H1 (cell line): ENCODE measurements at regions not wholly inside any gene's neighbourhood (a gene's known extent, or its start where the extent isn't known, plus 50 kb on each side); places are given as distances from the start of the nearest gene placed in this dataset.

Experiments used
- CBX8 ChIP-seq: fragments of 300-800, 300-1000 bp; sonication (generic); IDR thresholded peaks from 2 replicates; pipeline ENCODE4 v1.7.1; 2016; ENCODE audit warnings: low read depth, low read length, borderline replicate concordance
- EP300 ChIP-seq, 2 experiments: IDR thresholded peaks; 1 replicate in 1 of 2; 2 replicates in 1 of 2; pipeline ENCODE4 v1.6.1; 2011 to 2012; ENCODE audit warnings: low read depth in 2 of 2, low read length in 2 of 2, mild to moderate bottlenecking in 2 of 2, borderline replicate concordance in 1 of 2, inconsistent platforms in 1 of 2, moderate library complexity in 1 of 2
- GABPA ChIP-seq: IDR thresholded peaks from 2 replicates; pipeline ENCODE4 v1.6.1; 2011; ENCODE audit warnings: mild to moderate bottlenecking, low read length, moderate library complexity, borderline replicate concordance; ENCODE audit not compliant: insufficient read depth
- KDM1A ChIP-seq: fragments of 200-600, 300-600 bp; sonication (generic); IDR thresholded peaks from 2 replicates; pipeline ENCODE4 v1.7.1; 2016; ENCODE audit warnings: mild to moderate bottlenecking, low read length, borderline replicate concordance
- POLR2A ChIP-seq, 2 experiments: IDR thresholded peaks; 1 replicate in 1 of 2; 2 replicates in 1 of 2; pipeline ENCODE4 v1.6.1; 2011; ENCODE audit warnings: low read depth in 2 of 2, low read length in 2 of 2, mild to moderate bottlenecking in 2 of 2; ENCODE audit errors: control extremely low read depth in 1 of 2
- POU5F1 ChIP-seq: IDR thresholded peaks from 2 replicates; pipeline ENCODE4 v1.6.1; 2011; ENCODE audit warnings: low read depth, mild to moderate bottlenecking, low read length, moderate library complexity
- SIN3A ChIP-seq, 2 experiments: IDR thresholded peaks in 1 of 2; conservative IDR thresholded peaks in 1 of 2; 2 replicates each; pipeline ENCODE4 v1.6.1; 2011 to 2012; ENCODE audit warnings: low read length in 2 of 2, improper control_type of control experiment in 1 of 2, low read depth in 1 of 2, mild to moderate bottlenecking in 1 of 2
- SRF ChIP-seq: IDR thresholded peaks from 2 replicates; pipeline ENCODE4 v1.6.1; 2011; ENCODE audit warnings: mild to moderate bottlenecking, low read depth, low read length, moderate library complexity
- TEAD4 ChIP-seq: IDR thresholded peaks from 2 replicates; pipeline ENCODE4 v1.6.1; 2012; ENCODE audit warnings: low read depth, low read length, inconsistent platforms, mixed read lengths
- TF ChIP-seq, protein P1 (sequence below), 3 experiments: IDR thresholded peaks; 1 replicate in 2 of 3; 2 replicates in 1 of 3; pipeline versions ENCODE4 v1.5.1 to v1.6.1; 2011; ENCODE audit warnings: low read length in 3 of 3, mild to moderate bottlenecking in 3 of 3, inconsistent platforms in 2 of 3, low read depth in 1 of 3, moderate library complexity in 1 of 3; ENCODE audit not compliant: insufficient read depth in 1 of 3; ENCODE audit errors: control extremely low read depth in 1 of 3
- TF ChIP-seq, protein P2 (sequence below): IDR thresholded peaks from 2 replicates; pipeline ENCODE4 v1.6.1; 2012; ENCODE audit warnings: low read length, inconsistent platforms

DNA sequence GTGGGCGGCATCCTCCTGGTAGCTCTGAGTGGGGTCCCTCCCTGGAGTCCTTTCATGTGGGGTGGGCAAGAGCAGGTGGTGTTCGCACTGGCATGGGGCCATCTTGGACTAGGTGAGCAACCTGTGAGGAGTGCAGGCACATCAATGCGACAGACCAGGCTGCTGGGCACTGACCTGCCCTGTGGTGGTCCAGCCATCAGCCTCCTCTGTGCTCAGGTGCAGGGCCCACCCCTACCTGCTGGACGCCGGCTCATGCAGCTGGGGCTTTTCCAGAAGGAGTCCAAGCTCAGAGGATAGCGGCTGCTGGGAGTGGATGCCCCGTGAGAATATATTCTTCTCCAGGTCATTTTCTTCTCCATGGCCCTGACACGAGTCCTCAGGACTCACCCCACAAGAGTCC, 424.4 kb downstream of the GLRX3 start:
- no peak for TF ChIP-seq CBX8
- TF ChIP-seq, protein P1, sequence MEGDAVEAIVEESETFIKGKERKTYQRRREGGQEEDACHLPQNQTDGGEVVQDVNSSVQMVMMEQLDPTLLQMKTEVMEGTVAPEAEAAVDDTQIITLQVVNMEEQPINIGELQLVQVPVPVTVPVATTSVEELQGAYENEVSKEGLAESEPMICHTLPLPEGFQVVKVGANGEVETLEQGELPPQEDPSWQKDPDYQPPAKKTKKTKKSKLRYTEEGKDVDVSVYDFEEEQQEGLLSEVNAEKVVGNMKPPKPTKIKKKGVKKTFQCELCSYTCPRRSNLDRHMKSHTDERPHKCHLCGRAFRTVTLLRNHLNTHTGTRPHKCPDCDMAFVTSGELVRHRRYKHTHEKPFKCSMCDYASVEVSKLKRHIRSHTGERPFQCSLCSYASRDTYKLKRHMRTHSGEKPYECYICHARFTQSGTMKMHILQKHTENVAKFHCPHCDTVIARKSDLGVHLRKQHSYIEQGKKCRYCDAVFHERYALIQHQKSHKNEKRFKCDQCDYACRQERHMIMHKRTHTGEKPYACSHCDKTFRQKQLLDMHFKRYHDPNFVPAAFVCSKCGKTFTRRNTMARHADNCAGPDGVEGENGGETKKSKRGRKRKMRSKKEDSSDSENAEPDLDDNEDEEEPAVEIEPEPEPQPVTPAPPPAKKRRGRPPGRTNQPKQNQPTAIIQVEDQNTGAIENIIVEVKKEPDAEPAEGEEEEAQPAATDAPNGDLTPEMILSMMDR (IDR thresholded peaks at IDR 0.05; ENCODE audit: control extremely low read depth in 1 of 3, insufficient read depth in 1 of 3, low read depth in 1 of 3, low read length in 3 of 3) = no peak
- TF ChIP-seq SRF = no peak
- no peak for TF ChIP-seq EP300 (IDR thresholded peaks at IDR 0.05; ENCODE audit: borderline replicate concordance in 1 of 2, low read depth in 2 of 2, low read length in 2 of 2)
- no peak for TF ChIP-seq POLR2A (IDR thresholded peaks at IDR 0.05; ENCODE audit: control extremely low read depth in 1 of 2, low read depth in 2 of 2, low read length in 2 of 2)
- TF ChIP-seq, protein P2, sequence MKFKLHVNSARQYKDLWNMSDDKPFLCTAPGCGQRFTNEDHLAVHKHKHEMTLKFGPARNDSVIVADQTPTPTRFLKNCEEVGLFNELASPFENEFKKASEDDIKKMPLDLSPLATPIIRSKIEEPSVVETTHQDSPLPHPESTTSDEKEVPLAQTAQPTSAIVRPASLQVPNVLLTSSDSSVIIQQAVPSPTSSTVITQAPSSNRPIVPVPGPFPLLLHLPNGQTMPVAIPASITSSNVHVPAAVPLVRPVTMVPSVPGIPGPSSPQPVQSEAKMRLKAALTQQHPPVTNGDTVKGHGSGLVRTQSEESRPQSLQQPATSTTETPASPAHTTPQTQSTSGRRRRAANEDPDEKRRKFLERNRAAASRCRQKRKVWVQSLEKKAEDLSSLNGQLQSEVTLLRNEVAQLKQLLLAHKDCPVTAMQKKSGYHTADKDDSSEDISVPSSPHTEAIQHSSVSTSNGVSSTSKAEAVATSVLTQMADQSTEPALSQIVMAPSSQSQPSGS = no peak
- no peak for TF ChIP-seq GABPA
- TF ChIP-seq POU5F1 = no peak
- TF ChIP-seq SIN3A (conservative IDR thresholded peaks at IDR 0.05 in 1 of 2, IDR thresholded peaks at IDR 0.05 in 1 of 2; ENCODE audit: low read depth in 1 of 2, low read length in 2 of 2) = no peak
- no peak for TF ChIP-seq TEAD4
- no peak for TF ChIP-seq KDM1A
